NCI-H2107 treated with DMSO at 0.1 percent for 48 hours (cell line): ENCODE measurements at regions not wholly inside any gene's neighbourhood (a gene's known extent, or its start where the extent isn't known, plus 50 kb on each side); places are given as distances from the start of the nearest gene placed in this dataset.

Experiments used
- DNase-seq: peaks from one replicate; lab custom pipeline; 2025; ENCODE audit not compliant: unreplicated experiment; lab: John Stamatoyannopoulos, UW

DNA sequence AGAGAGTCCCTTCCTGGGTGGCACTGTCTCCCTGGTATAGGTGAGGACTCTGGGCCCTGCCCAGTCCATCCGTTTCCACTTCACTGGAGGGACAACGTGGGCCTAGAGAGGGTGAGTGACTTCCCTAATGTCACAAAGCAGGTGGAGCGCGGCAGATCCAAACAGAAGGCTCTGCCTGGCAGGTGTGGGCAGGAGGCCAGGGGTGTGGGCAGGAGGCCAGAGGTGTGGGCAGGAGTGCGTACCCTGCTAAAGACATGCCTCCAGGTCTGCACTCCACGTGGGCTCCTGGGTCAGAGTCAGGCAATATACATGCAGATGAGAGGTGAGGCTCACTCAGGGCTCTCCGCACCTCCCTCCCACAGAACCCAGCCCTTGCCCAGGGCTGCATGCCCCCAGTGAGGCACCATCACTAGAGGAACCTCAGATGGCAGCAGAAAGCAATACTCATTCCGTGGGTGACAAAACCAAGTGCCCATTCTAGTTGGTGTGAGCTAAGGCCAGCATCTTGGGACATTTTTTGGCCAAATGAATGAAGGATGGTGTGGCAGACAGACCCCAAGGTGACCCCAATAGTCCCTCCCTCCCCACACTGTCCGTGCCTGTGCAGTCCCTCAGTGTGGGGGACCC is 271.6 kb upstream of the RTL1 start:
- peak; percentile 76 for DNase-seq

GRCh38 chr14:101175731-101176534 is 272.4 kb upstream of the RTL1 start:
- DNase-seq, result peak; percentile 32

DNA sequence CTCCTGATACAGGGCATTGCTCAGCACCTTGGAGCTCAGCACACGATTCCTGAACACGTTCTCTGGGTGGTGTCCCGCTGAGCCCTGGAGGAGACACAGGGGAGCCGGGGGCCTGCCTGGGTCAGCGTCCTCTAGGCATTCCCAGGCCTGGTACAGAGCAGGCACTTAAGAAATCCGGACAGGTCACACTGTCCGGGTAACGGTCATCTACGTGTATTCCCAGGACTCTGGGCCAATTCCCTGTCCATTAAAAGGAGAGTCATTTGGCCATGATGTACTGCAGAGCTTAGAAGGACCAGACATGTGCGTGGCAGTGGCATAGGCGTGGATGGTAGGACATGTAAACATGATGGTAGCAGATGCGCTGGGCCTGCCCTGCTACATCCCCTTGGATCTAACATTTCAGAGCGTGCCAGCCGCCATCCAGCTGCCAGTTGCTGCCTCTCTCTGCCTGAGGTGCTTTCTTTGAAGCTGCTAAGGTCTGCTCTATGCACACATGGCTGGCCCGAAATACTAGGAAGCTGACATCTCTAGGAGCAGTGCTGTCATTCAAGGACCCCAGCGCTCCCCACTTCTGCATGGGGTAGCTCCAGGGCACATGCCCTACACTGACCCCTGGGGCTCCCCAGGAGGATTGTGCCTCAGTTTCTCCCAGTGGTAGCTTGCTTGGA is 273.1 kb upstream of the RTL1 start:
- DNase-seq, result no peak

DNA sequence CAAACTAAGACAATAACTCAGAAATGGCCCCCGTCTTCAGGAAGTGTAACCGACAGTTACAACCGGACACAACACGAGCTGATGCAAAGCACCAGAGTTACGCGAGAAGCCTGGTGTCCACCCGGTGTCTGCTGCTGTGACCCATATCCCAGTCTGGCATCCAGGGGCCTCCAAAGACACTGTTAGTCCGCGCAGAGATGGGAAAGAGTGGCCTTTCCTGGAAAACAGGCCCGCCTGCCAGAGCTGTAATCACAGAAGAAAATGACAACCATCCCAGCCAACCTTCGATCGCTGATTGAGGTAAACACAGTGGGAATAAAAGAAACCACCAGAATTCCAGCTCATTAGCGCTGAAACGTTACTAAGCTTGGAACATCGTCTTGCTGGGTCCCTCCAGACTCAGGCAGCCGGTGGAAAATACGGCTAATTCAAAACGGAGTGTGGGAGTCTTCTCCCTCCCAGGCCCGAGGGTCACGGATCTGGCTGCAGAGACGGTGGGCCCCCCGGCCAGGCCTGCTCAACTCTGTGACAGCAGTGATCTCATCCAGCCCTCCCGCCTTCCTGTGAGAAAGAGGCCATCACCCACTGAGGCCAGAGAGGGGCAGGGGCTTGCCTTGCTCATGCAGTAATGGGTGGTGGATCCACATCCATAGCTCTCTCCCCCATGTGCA is 273.9 kb upstream of the RTL1 start:
- no peak for DNase-seq

- no peak for DNase-seq
These were observed 274.9 kb upstream of the RTL1 start for GRCh38 chr14:101178184-101179072.

GRCh38 chr14:101179691-101180211 is 276.2 kb upstream of the RTL1 start:
- no peak for DNase-seq

- no peak for DNase-seq
These were observed 278.2 kb upstream of the RTL1 start for GRCh38 chr14:101181446-101182313.

DNA sequence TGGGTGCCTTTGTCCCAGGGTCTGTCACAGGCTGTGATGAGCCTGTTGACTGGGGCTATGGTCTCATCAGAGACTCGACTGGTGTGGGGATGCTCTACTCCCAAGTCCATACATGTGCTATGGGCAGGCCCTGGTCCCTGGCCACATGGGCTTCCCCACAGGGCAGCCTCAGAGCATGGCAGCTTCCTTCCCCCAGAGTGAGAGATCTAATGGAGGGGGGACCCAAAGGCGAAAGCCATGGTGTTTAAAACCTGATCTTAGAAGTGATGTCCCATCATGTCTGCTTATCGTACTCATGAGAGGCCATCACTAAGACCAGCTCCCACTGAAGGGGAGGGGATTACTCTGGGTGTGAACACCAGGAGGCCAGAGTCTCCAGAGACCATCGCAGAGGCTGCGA is 279.0 kb upstream of the RTL1 start:
- no peak for DNase-seq

DNA sequence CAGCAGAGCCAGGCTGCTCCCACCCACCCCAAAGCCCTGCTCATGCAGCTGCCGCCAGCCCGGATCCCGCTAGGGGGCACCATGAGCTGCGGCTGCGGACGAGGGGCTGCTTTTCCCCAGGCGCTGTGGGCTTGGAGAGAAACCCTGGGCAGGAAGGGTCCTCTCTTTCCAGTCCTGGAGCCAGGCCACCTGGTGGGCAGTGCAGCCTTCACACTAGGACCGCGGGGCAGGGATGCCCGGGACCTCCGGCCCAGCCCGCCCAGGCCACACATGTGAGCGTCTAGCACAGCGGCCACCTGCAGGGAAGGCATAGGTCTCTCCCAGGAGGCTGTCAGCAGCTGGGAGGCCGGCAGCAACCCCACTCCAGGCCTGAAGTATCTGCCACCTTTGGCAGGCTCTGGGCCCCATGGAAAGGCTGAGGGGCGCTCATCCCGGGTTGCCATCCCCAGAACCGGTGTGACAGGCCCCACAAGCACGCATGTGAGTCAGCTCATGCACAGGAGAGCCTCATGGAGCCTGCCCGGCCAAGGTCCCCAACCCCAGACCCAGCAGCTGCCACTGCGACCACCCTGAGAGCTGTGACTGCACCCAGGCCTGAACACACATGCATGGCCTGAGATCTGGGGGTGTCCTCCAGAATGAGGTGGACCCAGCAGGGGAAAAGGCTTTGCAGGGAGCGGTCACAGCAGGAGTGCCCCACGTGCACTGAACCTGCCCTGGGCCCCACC is 280.0 kb upstream of the RTL1 start:
- no peak for DNase-seq

- DNase-seq, result peak; percentile 21
These were observed 280.6 kb upstream of the RTL1 start for GRCh38 chr14:101184104-101184455.

GRCh38 chr14:101184572-101184971 is 281.1 kb upstream of the RTL1 start:
- no peak for DNase-seq

- DNase-seq, result no peak
These were observed 281.7 kb upstream of the RTL1 start for GRCh38 chr14:101185073-101185835.

- DNase-seq, result no peak
These were observed 282.4 kb upstream of the RTL1 start for GRCh38 chr14:101185946-101186345.

DNA sequence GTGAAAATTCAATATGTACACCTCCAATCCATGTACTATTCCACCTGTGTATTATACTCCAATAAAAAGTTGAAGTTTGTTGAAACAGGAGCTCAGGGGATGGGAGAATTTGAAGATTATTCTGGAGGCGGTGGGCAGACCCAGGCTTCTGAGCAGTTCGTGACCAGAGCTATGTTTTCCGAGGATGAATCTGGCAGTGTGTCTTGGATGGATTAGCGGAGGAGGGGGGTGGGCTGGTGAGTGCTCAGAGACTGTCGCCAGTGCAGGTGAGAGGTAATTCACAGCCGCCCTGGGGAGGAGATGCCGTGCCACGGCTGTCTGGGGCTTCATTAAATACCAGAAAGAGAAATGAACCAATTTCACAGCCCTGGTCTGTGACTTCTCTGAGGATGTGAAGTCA is 283.0 kb upstream of the RTL1 start:
- no peak for DNase-seq

- no peak for DNase-seq
These were observed 283.7 kb upstream of the RTL1 start for GRCh38 chr14:101186992-101187815.

DNA sequence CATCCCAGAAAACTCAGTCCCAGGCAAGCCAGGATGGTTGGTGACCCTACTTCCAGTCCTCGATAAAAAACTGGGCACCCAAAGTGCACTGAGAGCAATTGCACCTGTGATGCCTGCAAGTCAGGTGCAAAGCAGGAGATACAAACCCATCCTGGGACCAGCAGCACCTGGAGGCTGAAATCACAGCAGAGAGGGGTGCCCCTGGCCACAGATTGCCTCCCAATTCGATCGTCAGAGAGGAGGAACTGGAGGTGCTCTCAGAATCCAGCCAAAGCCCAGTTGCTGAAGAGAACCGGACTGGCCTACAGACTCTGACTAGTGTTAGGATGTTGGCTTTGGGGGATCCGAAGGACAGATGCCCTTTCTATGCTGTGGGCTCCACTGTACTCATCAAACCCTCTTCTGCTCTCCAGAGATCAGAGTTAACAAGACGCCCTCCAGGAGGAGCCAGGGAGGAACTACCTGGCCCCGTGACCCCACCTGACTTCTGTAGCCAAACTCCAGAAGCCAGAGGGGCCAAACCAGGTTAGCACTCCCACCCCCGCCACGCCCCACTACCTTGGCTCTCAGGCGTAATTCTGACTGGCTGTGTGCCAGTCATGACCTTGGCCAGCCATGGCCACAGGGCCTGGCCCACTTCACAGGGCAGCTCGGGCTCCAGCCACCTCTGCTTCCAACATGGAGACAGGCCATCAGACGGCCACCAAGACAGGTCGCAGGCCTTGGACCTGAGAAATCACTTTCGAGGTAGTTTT is 284.5 kb upstream of the RTL1 start:
- no peak for DNase-seq

DNA sequence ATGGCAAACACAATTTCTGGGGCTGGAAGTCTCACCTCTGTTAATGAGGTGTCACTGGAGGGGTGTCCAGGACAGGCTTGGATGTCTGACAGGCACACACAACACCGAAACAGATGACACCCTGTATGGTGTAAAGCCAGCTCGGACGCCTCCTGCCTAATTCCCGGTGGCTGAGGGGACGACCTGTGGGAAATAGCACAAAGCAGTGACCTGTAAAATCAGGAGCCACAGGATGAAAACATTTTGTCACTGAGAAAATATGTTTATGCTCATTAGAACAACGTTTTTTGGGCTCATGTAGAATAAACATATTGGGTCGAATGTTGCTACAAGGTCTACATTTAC is 285.0 kb upstream of the RTL1 start:
- DNase-seq, result no peak
